ENCODE measurements at regions not wholly inside any gene's neighbourhood (a gene's known extent, or its start where the extent isn't known, plus 50 kb on each side); places are given as distances from the start of the nearest gene placed in this dataset.

GRCh38 chr5:161152415-161152940, 300.5 kb upstream of the ATP10B start:
- no peak for TF ChIP-seq CTCF (IDR thresholded peaks at IDR 0.05 in 4 of 5, conservative IDR thresholded peaks at IDR 0.05 in 1 of 5)
- TF ChIP-seq POLR2A (IDR thresholded peaks at IDR 0.05), result no peak
